ENCODE measurements at regions not wholly inside any gene's neighbourhood (a gene's known extent, or its start where the extent isn't known, plus 50 kb on each side); places are given as distances from the start of the nearest gene placed in this dataset.
A peak's percentile ranks its signal among the peaks of the same experiment; 100 is the strongest.

DNA sequence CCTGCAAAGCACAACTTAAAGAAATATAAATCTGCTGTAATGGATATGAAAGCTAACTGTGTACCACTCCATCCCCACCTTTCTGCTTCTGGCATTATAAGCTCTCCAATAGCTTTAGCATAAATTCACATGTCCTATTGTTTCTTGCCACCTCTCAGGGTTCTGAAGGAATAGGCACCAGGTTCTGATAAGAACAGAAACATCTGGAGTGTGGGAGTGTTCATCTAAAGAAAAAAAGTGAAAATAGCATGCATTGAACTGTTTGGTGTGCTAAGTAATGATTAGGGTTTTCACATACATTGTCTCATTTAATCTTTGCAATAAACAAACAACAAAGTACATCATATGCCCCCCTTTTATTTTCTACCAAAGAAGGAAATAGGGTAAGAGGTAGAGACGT lies 72.3 kb downstream of the FAM76B start:
- no peak overlapping the region for H3K27ac ChIP-seq (ENCODE audit: low read length)
- no peaks in the 10 kb centered on the region for H3K4me1 ChIP-seq (ENCODE audit: control insufficient read depth, insufficient read depth, low read length)
- no peak overlapping the region for H3K4me3 ChIP-seq (ENCODE audit: low read length in 2 of 2)
- no peak overlapping the region for H3K9ac ChIP-seq (ENCODE audit: low read length in 2 of 2)
- H3K36me3 ChIP-seq (ENCODE audit: control insufficient read depth in 2 of 2, insufficient read depth in 2 of 2, low read length in 2 of 2), result no peaks in the 10 kb centered on the region
- no peaks in the 10 kb centered on the region for H3K27me3 ChIP-seq (ENCODE audit: control insufficient read depth in 1 of 2, insufficient read depth in 2 of 2, low read length in 2 of 2)
- no peaks in the 10 kb centered on the region for H3K9me3 ChIP-seq (ENCODE audit: control insufficient read depth in 2 of 2, low read length in 2 of 2)

DNA sequence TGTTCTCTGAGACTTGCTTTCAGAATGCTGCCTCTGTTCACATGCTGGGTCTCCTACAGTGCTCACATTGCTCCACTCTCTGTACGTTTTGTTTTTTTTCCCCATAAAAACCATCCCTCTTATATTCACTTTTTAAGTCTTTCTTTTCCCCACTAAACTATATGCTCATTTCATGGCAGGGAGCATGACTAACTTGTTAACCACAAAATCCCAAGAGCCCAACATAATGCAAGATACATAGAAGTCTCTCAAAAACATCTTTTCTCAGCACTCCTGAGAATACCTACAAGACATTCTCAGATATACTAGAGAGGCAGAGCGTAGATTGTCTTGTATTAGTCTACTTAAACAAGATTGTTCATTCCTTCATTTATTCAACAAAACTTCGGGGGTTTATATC lies 73.3 kb downstream of the FAM76B start:
- Histone ChIP-seq H3K4me3 (ENCODE audit: low read length in 2 of 2) (no peak overlapping the region), H3K27ac (ENCODE audit: low read length) (no peak overlapping the region), H3K27me3 (ENCODE audit: control insufficient read depth in 1 of 2, insufficient read depth in 2 of 2, low read length in 2 of 2) (no peaks in the 10 kb centered on the region), H3K9me3 (ENCODE audit: control insufficient read depth in 2 of 2, low read length in 2 of 2) (no peaks in the 10 kb centered on the region), H3K4me1 (ENCODE audit: control insufficient read depth, insufficient read depth, low read length) (no peaks in the 10 kb centered on the region), H3K9ac (ENCODE audit: low read length in 2 of 2) (no peak overlapping the region), H3K36me3 (ENCODE audit: control insufficient read depth in 2 of 2, insufficient read depth in 2 of 2, low read length in 2 of 2) (no peaks in the 10 kb centered on the region)

DNA sequence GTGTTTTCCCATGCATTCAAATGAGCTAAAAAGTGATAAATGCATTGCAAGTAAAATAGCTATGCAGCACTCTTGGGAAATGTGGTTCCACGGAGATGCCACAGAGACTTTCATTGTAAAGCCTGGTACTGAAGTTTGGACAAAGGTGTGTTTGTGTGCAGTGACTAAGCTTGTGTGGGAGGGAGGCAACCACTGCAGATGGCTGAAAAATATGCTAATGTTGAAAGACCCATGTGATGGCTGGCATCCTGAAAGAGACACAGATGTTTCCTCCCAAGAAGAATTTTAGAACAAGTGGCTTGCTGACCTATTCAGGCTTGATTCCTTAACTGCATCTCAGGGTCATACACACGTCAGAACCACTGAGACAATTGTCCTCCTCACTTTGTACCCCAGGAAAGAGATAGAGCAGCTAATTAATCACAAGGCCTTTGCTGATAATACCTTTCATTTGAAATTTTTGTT lies 73.8 kb downstream of the FAM76B start:
- H3K36me3 ChIP-seq (ENCODE audit: control insufficient read depth in 2 of 2, insufficient read depth in 2 of 2, low read length in 2 of 2), result no peaks in the 10 kb centered on the region
- H3K4me1 ChIP-seq (ENCODE audit: control insufficient read depth, insufficient read depth, low read length), result no peaks in the 10 kb centered on the region
- no peak overlapping the region for H3K27ac ChIP-seq (ENCODE audit: low read length)
- no peak overlapping the region for H3K4me3 ChIP-seq (ENCODE audit: low read length in 2 of 2)
- H3K27me3 ChIP-seq (ENCODE audit: control insufficient read depth in 1 of 2, insufficient read depth in 2 of 2, low read length in 2 of 2), result no peaks in the 10 kb centered on the region
- H3K9ac ChIP-seq (ENCODE audit: low read length in 2 of 2), result no peak overlapping the region
- no peaks in the 10 kb centered on the region for H3K9me3 ChIP-seq (ENCODE audit: control insufficient read depth in 2 of 2, low read length in 2 of 2)

DNA sequence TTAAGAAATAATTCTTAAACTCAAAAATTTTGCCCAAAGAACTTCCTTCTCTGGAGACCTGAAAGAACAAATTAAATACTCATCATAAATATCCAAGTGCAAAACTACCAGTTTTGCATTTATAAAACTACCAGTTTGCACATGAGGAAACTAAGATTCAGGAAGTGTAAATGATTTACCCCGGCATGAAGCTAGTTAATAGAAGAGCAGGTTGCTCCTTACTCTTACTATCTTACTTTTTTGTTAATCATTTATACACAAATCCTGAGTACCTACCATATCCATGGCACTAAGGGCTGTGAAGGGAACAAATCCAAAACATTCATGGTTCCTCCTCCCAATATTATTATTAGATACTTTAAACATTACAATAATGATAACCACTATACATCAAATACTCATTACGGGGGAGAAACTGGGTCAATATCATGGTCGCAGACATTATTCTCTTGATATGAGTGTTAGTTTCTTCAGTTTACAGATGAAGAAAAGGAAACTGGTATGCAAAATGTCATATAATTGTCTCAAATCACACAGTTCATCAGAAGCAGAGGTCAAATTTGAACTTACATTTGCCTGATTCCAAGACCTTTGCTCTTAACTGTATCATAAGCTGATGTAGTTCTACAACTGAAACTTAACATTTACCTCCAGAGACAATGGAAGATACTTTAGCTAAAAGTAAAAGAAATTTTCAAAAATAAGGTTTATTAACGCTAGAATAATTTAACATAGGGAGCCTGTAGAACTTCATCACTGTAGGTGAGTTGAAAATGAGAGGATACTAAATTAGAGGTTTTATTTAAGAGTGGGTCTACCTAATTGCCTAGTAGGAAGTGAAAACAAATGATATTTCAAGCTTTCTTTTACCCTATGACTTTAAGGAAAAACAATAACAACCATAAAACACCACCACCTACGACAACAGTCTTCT lies 74.5 kb downstream of the FAM76B start:
- Histone ChIP-seq H3K36me3 (ENCODE audit: control insufficient read depth in 2 of 2, insufficient read depth in 2 of 2, low read length in 2 of 2) (no peaks in the 10 kb centered on the region), H3K4me3 (ENCODE audit: low read length in 2 of 2) (no peak overlapping the region), H3K27ac (ENCODE audit: low read length) (no peak overlapping the region), H3K27me3 (ENCODE audit: control insufficient read depth in 1 of 2, insufficient read depth in 2 of 2, low read length in 2 of 2) (no peaks in the 10 kb centered on the region), H3K4me1 (ENCODE audit: control insufficient read depth, insufficient read depth, low read length) (no peaks in the 10 kb centered on the region), H3K9me3 (ENCODE audit: control insufficient read depth in 2 of 2, low read length in 2 of 2) (no peaks in the 10 kb centered on the region), H3K9ac (ENCODE audit: low read length in 2 of 2) (no peak overlapping the region)

DNA sequence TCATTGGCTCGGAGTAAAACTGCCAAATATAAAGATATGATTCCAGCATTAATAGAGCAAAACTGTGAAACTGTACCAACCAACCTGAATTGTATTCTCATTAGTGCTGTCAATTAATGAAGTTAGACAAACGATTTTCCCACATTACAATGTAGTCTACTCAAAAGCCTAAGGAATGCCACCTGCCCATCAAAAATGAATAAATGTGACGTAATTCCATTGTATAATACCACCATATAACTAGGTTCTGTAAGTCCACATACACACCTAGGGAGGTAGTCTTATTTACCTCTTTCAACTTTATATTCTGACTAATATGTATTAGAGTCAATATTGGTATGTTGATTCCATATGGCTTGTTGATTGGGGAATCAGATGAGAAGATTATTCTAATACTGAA lies 76.2 kb downstream of the FAM76B start:
- Histone ChIP-seq H3K27me3 (ENCODE audit: control insufficient read depth in 1 of 2, insufficient read depth in 2 of 2, low read length in 2 of 2) (no peaks in the 10 kb centered on the region), H3K27ac (ENCODE audit: low read length) (no peak overlapping the region), H3K4me1 (ENCODE audit: control insufficient read depth, insufficient read depth, low read length) (no peaks in the 10 kb centered on the region), H3K9ac (ENCODE audit: low read length in 2 of 2) (no peak overlapping the region), H3K9me3 (ENCODE audit: control insufficient read depth in 2 of 2, low read length in 2 of 2) (no peaks in the 10 kb centered on the region), H3K36me3 (ENCODE audit: control insufficient read depth in 2 of 2, insufficient read depth in 2 of 2, low read length in 2 of 2) (no peaks in the 10 kb centered on the region), H3K4me3 (ENCODE audit: low read length in 2 of 2) (no peak overlapping the region)

DNA sequence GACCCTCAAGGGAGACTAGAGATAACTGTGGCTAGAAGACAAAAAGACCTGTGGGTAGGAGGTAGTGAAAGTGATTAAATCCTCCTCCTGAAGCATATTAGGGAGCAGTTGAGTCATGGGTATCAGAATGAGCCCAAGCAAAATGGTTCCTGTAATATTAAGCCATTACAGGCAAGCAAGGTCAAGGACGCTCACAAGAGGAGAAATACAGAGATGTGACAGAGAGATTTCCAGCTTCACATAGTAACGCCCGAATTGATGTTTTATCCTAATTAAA lies 77.7 kb downstream of the FAM76B start:
- no peak overlapping the region for H3K27ac ChIP-seq (ENCODE audit: low read length)
- no peaks in the 10 kb centered on the region for H3K36me3 ChIP-seq (ENCODE audit: control insufficient read depth in 2 of 2, insufficient read depth in 2 of 2, low read length in 2 of 2)
- no peak overlapping the region for H3K9ac ChIP-seq (ENCODE audit: low read length in 2 of 2)

DNA sequence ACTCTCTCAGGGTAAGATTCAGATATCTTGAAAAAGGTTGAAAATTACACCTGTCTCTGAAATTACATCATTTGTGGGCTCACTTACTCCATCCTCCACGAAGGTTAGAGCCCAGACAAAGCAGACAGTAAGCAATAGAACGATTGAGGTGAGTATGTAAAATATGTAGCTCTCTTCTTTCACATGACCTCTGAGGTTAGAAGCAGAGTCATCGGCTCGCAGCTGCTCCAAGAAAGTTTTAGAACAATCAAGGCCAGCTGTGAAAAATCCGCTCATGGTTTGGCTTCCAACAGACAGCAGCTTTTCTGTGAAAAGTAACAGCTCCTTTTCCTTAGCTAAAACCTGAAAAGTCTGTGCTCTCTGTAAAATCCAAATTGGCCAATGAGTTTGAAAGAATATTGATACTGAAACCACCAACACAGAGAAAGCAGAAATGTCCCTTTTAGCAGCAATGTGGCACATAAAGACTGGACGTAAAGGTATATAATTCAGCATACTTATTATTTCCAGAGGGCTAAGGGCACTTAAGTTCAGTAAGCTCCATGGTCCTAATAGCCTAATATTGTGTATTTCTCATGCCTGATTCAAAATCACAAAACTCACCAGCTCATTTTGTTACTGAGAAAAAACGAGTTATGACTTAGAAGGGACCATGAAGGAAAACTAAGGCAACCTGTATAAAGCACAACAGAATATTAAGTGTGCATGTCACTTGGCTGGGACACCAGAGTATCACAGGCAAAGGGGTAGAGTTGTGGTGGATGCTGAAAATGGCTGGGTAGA lies 78.2 kb downstream of the FAM76B start:
- Histone ChIP-seq H3K9ac (ENCODE audit: low read length in 2 of 2) (no peak overlapping the region), H3K4me1 (ENCODE audit: control insufficient read depth, insufficient read depth, low read length) (no peaks in the 10 kb centered on the region), H3K4me3 (ENCODE audit: low read length in 2 of 2) (no peak overlapping the region), H3K36me3 (ENCODE audit: control insufficient read depth in 2 of 2, insufficient read depth in 2 of 2, low read length in 2 of 2) (no peaks in the 10 kb centered on the region), H3K27ac (ENCODE audit: low read length) (no peak overlapping the region), H3K9me3 (ENCODE audit: control insufficient read depth in 2 of 2, low read length in 2 of 2) (no peaks in the 10 kb centered on the region), H3K27me3 (ENCODE audit: control insufficient read depth in 1 of 2, insufficient read depth in 2 of 2, low read length in 2 of 2) (no peaks in the 10 kb centered on the region)

More for the DNA sequence above, 77.7 kb downstream of the FAM76B start:
- Histone ChIP-seq H3K4me3 (ENCODE audit: low read length in 2 of 2) (no peak overlapping the region), H3K9me3 (ENCODE audit: control insufficient read depth in 2 of 2, low read length in 2 of 2) (no peaks in the 10 kb centered on the region), H3K27me3 (ENCODE audit: control insufficient read depth in 1 of 2, insufficient read depth in 2 of 2, low read length in 2 of 2) (no peaks in the 10 kb centered on the region), H3K4me1 (ENCODE audit: control insufficient read depth, insufficient read depth, low read length) (no peaks in the 10 kb centered on the region)

DNA sequence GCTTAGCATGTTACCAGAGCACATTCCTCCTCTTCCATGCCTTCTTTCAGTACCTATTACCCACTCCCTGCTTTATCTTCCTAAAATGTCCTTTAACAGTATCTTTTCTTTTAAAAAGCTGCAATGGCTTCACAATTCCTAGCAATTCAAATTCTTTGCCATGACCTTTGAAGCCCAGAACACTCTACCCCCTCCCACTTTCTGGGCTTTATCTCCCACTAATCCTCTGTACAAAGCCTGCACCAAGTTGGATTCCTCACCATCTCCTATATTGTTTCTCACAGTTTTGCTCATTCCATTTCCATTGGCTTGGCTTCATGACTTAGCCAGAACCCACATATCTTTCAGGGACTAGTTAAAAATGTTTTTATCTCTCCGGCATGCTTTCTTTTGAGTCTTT lies 80.9 kb downstream of the FAM76B start:
- Histone ChIP-seq H3K27me3 (ENCODE audit: control insufficient read depth in 1 of 2, insufficient read depth in 2 of 2, low read length in 2 of 2) (no peaks in the 10 kb centered on the region), H3K27ac (ENCODE audit: low read length) (no peak overlapping the region)

DNA sequence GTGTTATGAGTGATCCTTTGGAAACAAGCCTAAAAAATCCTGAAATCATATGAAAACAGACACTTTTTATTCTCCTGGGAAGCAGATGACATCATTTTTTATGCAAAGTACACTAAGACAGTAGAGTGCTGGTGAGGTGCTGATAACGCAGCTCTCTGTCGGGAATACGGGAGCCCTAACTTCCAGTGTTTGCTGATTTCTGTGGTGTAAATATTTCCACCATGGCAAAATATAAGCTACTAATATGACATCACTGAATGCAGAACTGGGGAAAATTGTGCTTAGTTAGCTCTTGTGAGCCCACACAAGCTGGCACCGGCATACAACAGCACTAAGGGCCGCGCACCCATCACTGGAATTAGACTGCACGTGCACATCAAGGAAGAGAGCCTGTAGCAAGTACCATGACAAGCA lies 82.6 kb downstream of the FAM76B start:
- no peaks in the 10 kb centered on the region for H3K36me3 ChIP-seq (ENCODE audit: control insufficient read depth in 2 of 2, insufficient read depth in 2 of 2, low read length in 2 of 2)
- H3K4me1 ChIP-seq (ENCODE audit: control insufficient read depth, insufficient read depth, low read length), result peaks cover 16% of the 10 kb centered on the region
- H3K4me3 ChIP-seq (ENCODE audit: low read length in 2 of 2), result no peak overlapping the region
- no peaks in the 10 kb centered on the region for H3K9me3 ChIP-seq (ENCODE audit: control insufficient read depth in 2 of 2, low read length in 2 of 2)
- H3K27me3 ChIP-seq (ENCODE audit: control insufficient read depth in 1 of 2, insufficient read depth in 2 of 2, low read length in 2 of 2), result no peaks in the 10 kb centered on the region
- no peak overlapping the region for H3K27ac ChIP-seq (ENCODE audit: low read length)
- H3K9ac ChIP-seq (ENCODE audit: low read length in 2 of 2), result no peak overlapping the region

More for the DNA sequence above, 80.9 kb downstream of the FAM76B start:
- no peak overlapping the region for H3K9ac ChIP-seq (ENCODE audit: low read length in 2 of 2)
- H3K4me3 ChIP-seq (ENCODE audit: low read length in 2 of 2), result no peak overlapping the region
- peaks cover 11% of the 10 kb centered on the region for H3K4me1 ChIP-seq (ENCODE audit: control insufficient read depth, insufficient read depth, low read length)
- no peaks in the 10 kb centered on the region for H3K9me3 ChIP-seq (ENCODE audit: control insufficient read depth in 2 of 2, low read length in 2 of 2)
- no peaks in the 10 kb centered on the region for H3K36me3 ChIP-seq (ENCODE audit: control insufficient read depth in 2 of 2, insufficient read depth in 2 of 2, low read length in 2 of 2)

DNA sequence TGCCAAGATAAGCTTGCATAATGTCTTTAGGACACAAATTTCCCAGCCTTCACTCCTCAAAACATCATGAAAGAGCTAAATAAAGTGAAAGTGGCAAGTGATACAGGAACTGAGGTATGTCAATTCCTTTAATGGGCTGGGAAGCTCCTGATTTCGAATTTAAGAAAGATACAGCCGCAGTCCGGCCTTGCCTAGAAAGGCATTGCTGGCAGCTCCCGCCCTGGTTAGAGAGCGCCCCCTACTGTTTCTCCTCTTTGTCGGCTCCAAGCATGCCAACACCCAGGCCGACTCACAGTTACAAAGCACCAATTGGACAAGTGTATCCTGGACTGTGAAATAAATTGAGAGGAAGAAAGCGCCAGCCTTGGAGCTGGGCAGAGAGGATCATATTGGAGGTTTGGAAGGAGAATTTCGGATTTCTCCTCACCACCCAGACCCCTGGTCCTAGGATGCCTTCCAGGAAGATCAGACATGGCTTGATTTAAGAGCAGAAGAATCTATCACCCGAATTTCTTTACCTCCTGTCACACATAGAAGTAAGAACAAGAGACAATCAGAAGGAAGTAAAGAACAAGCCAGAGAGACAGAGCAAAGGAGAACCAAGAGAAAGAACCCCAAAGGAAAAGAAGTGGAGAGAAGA lies 84.0 kb downstream of the FAM76B start:
- peak overlapping the region; percentile 6 for H3K27ac ChIP-seq (ENCODE audit: low read length)

More for the DNA sequence above, 84.0 kb downstream of the FAM76B start:
- Histone ChIP-seq H3K9me3 (ENCODE audit: control insufficient read depth in 2 of 2, low read length in 2 of 2) (no peaks in the 10 kb centered on the region), H3K4me1 (ENCODE audit: control insufficient read depth, insufficient read depth, low read length) (peaks cover 16% of the 10 kb centered on the region), H3K9ac (ENCODE audit: low read length in 2 of 2) (peak overlapping the region in 1 of 2 donors; percentile 28), H3K4me3 (ENCODE audit: low read length in 2 of 2) (no peak overlapping the region), H3K36me3 (ENCODE audit: control insufficient read depth in 2 of 2, insufficient read depth in 2 of 2, low read length in 2 of 2) (no peaks in the 10 kb centered on the region), H3K27me3 (ENCODE audit: control insufficient read depth in 1 of 2, insufficient read depth in 2 of 2, low read length in 2 of 2) (no peaks in the 10 kb centered on the region)
